NCI-H524 (cell line): ENCODE measurements at regions not wholly inside any gene's neighbourhood (a gene's known extent, or its start where the extent isn't known, plus 50 kb on each side); places are given as distances from the start of the nearest gene placed in this dataset.

Experiments
- DNase-seq, 2 experiments: peaks; one replicate each; lab custom pipeline; 2025; lab: John Stamatoyannopoulos, UW

GRCh38 chr22:45094825-45095224, 68.9 kb upstream of the NUP50 start:
- no peak for DNase-seq

GRCh38 chr22:45096256-45096907, 67.3 kb upstream of the NUP50 start:
- peak; percentile 49 to 84 for DNase-seq

- DNase-seq, result no peak
These were observed 66.7 kb upstream of the NUP50 start for GRCh38 chr22:45097061-45097460.

GRCh38 chr22:45098056-45098455, 65.7 kb upstream of the NUP50 start:
- no peak for DNase-seq

GRCh38 chr22:45099961-45100360, 63.8 kb upstream of the NUP50 start:
- DNase-seq, result no peak

- peak; percentile 89 to 91 for DNase-seq
These were observed 62.1 kb upstream of the NUP50 start for GRCh38 chr22:45101515-45102227.

GRCh38 chr22:45102896-45103420, 60.8 kb upstream of the NUP50 start:
- DNase-seq, result no peak

- no peak for DNase-seq
These were observed 60.0 kb upstream of the NUP50 start for GRCh38 chr22:45103756-45104155.

- DNase-seq, result no peak
These were observed 59.4 kb upstream of the NUP50 start for GRCh38 chr22:45104313-45104712.

GRCh38 chr22:45105281-45105702, 58.4 kb upstream of the NUP50 start:
- DNase-seq, result no peak

- no peak for DNase-seq
These were observed 56.1 kb upstream of the NUP50 start for GRCh38 chr22:45107671-45108070.

- no peak for DNase-seq
These were observed 51.4 kb upstream of the NUP50 start for GRCh38 chr22:45112136-45112879.
